ENCODE measurements at regions not wholly inside any gene's neighbourhood (a gene's known extent, or its start where the extent isn't known, plus 50 kb on each side); places are given as distances from the start of the nearest gene placed in this dataset.

GRCh38 chr11:19524171-19524671 is 188.4 kb upstream of the NAV2 start:
- no peak for DNase-seq
- intact Hi-C loops (cut with micrococcal nuclease): no loop called here
- Mint-ChIP-seq H3K27ac (no peak overlapping the region), H3K36me3 (ENCODE audit: low read depth) (no peaks in the 10 kb centered on the region), H3K27me3 (peaks cover 3% of the 10 kb centered on the region), H3K4me3 (no peak overlapping the region), H3K4me1 (no peaks in the 10 kb centered on the region), H3K9me3 (no peaks in the 10 kb centered on the region)

GRCh38 chr11:19520681-19521080 is 192.0 kb upstream of the NAV2 start:
- no peaks in the 10 kb centered on the region for H3K36me3 Mint-ChIP-seq (ENCODE audit: low read depth)
- no peaks in the 10 kb centered on the region for H3K27me3 Mint-ChIP-seq
- no peaks in the 10 kb centered on the region for H3K4me1 Mint-ChIP-seq

GRCh38 chr11:19519912-19520641 is 192.6 kb upstream of the NAV2 start:
- intact Hi-C loops (cut with micrococcal nuclease): no loop called here
- H3K4me3 Mint-ChIP-seq: no peak overlapping the region
- no peaks in the 10 kb centered on the region for H3K27me3 Mint-ChIP-seq
- no peaks in the 10 kb centered on the region for H3K4me1 Mint-ChIP-seq
- H3K36me3 Mint-ChIP-seq (ENCODE audit: low read depth): no peaks in the 10 kb centered on the region
- H3K9me3 Mint-ChIP-seq: no peaks in the 10 kb centered on the region
- DNase-seq: no peak
- H3K27ac Mint-ChIP-seq: no peak overlapping the region

More at GRCh38 chr11:19520681-19521080, 192.0 kb upstream of the NAV2 start:
- no peak for DNase-seq
- intact Hi-C loops (cut with micrococcal nuclease): no loop called here
- Mint-ChIP-seq H3K27ac (no peak overlapping the region), H3K9me3 (no peaks in the 10 kb centered on the region), H3K4me3 (no peak overlapping the region)

GRCh38 chr11:19519353-19519752 is 193.3 kb upstream of the NAV2 start:
- Mint-ChIP-seq H3K4me1 (no peaks in the 10 kb centered on the region), H3K27ac (no peak overlapping the region), H3K9me3 (no peaks in the 10 kb centered on the region), H3K27me3 (no peaks in the 10 kb centered on the region), H3K36me3 (ENCODE audit: low read depth) (no peaks in the 10 kb centered on the region), H3K4me3 (no peak overlapping the region)
- no peak for DNase-seq
- intact Hi-C loops (cut with micrococcal nuclease): no loop called here

- no peak overlapping the region for H3K4me3 Mint-ChIP-seq
- no peak overlapping the region for H3K27ac Mint-ChIP-seq
- no peak for DNase-seq
- H3K36me3 Mint-ChIP-seq (ENCODE audit: low read depth): no peaks in the 10 kb centered on the region
- intact Hi-C loops (cut with micrococcal nuclease): no loop called here
- no peaks in the 10 kb centered on the region for H3K9me3 Mint-ChIP-seq
- H3K27me3 Mint-ChIP-seq: peaks cover 4% of the 10 kb centered on the region
- no peaks in the 10 kb centered on the region for H3K4me1 Mint-ChIP-seq
Measured at GRCh38 chr11:19513253-19513652, 199.4 kb upstream of the NAV2 start.

GRCh38 chr11:19512618-19513017 is 200.0 kb upstream of the NAV2 start:
- DNase-seq: no peak
- Mint-ChIP-seq H3K9me3 (no peaks in the 10 kb centered on the region), H3K4me3 (no peak overlapping the region), H3K27ac (no peak overlapping the region), H3K27me3 (peaks cover 4% of the 10 kb centered on the region), H3K36me3 (ENCODE audit: low read depth) (no peaks in the 10 kb centered on the region), H3K4me1 (no peaks in the 10 kb centered on the region)
- intact Hi-C loops (cut with micrococcal nuclease): no loop called here

- Mint-ChIP-seq H3K9me3 (no peaks in the 10 kb centered on the region), H3K4me1 (no peaks in the 10 kb centered on the region), H3K36me3 (ENCODE audit: low read depth) (no peaks in the 10 kb centered on the region), H3K27me3 (peaks cover 4% of the 10 kb centered on the region), H3K27ac (no peak overlapping the region), H3K4me3 (no peak overlapping the region)
- intact Hi-C loops (cut with micrococcal nuclease): no loop called here
- DNase-seq: no peak
Measured at GRCh38 chr11:19511413-19512183, 201.0 kb upstream of the NAV2 start.

- intact Hi-C loops (cut with micrococcal nuclease): no loop called here
- H3K36me3 Mint-ChIP-seq (ENCODE audit: low read depth): no peaks in the 10 kb centered on the region
- no peaks in the 10 kb centered on the region for H3K4me1 Mint-ChIP-seq
- no peak overlapping the region for H3K27ac Mint-ChIP-seq
- H3K27me3 Mint-ChIP-seq: peaks cover 4% of the 10 kb centered on the region
- no peaks in the 10 kb centered on the region for H3K9me3 Mint-ChIP-seq
- no peak for DNase-seq
- H3K4me3 Mint-ChIP-seq: no peak overlapping the region
Measured at GRCh38 chr11:19511066-19511412, 201.6 kb upstream of the NAV2 start.

- intact Hi-C loops (cut with micrococcal nuclease): no loop called here
- no peaks in the 10 kb centered on the region for H3K9me3 Mint-ChIP-seq
- no peak for DNase-seq
- H3K4me3 Mint-ChIP-seq: no peak overlapping the region
- no peaks in the 10 kb centered on the region for H3K36me3 Mint-ChIP-seq (ENCODE audit: low read depth)
- H3K27ac Mint-ChIP-seq: no peak overlapping the region
- H3K4me1 Mint-ChIP-seq: no peaks in the 10 kb centered on the region
- peaks cover 4% of the 10 kb centered on the region for H3K27me3 Mint-ChIP-seq
Measured at GRCh38 chr11:19510468-19510867, 202.2 kb upstream of the NAV2 start.

- intact Hi-C loops (cut with micrococcal nuclease): no loop called here
- H3K4me3 Mint-ChIP-seq: no peak overlapping the region
- H3K36me3 Mint-ChIP-seq (ENCODE audit: low read depth): no peaks in the 10 kb centered on the region
- H3K9me3 Mint-ChIP-seq: no peaks in the 10 kb centered on the region
- no peaks in the 10 kb centered on the region for H3K4me1 Mint-ChIP-seq
- DNase-seq: no peak
- peaks cover 4% of the 10 kb centered on the region for H3K27me3 Mint-ChIP-seq
- no peak overlapping the region for H3K27ac Mint-ChIP-seq
Measured at GRCh38 chr11:19509215-19509614, 203.4 kb upstream of the NAV2 start.

- intact Hi-C loops (cut with micrococcal nuclease): no loop called here
- Mint-ChIP-seq H3K9me3 (no peaks in the 10 kb centered on the region), H3K36me3 (ENCODE audit: low read depth) (no peaks in the 10 kb centered on the region), H3K27me3 (peaks cover 4% of the 10 kb centered on the region), H3K4me1 (no peaks in the 10 kb centered on the region), H3K27ac (no peak overlapping the region), H3K4me3 (no peak overlapping the region)
- DNase-seq: no peak
Measured at GRCh38 chr11:19508165-19508564, 204.5 kb upstream of the NAV2 start.

- Mint-ChIP-seq H3K27me3 (peaks cover 4% of the 10 kb centered on the region), H3K4me1 (no peaks in the 10 kb centered on the region), H3K36me3 (ENCODE audit: low read depth) (no peaks in the 10 kb centered on the region), H3K27ac (no peak overlapping the region), H3K9me3 (no peaks in the 10 kb centered on the region), H3K4me3 (no peak overlapping the region)
- DNase-seq: no peak
- intact Hi-C loops (cut with micrococcal nuclease): no loop called here
Measured at GRCh38 chr11:19506816-19507486, 205.7 kb upstream of the NAV2 start.

- Mint-ChIP-seq H3K9me3 (no peaks in the 10 kb centered on the region), H3K36me3 (ENCODE audit: low read depth) (no peaks in the 10 kb centered on the region), H3K4me1 (no peaks in the 10 kb centered on the region), H3K27me3 (no peaks in the 10 kb centered on the region), H3K27ac (no peak overlapping the region), H3K4me3 (no peak overlapping the region)
- intact Hi-C loops (cut with micrococcal nuclease): no loop called here
- no peak for DNase-seq
Measured at GRCh38 chr11:19502691-19503253, 209.9 kb upstream of the NAV2 start.

GRCh38 chr11:19501631-19502030 is 211.0 kb upstream of the NAV2 start:
- Mint-ChIP-seq H3K36me3 (ENCODE audit: low read depth) (no peaks in the 10 kb centered on the region), H3K9me3 (no peaks in the 10 kb centered on the region), H3K27me3 (no peaks in the 10 kb centered on the region), H3K4me1 (no peaks in the 10 kb centered on the region), H3K27ac (no peak overlapping the region), H3K4me3 (no peak overlapping the region)
- no peak for DNase-seq
- intact Hi-C loops (cut with micrococcal nuclease): no loop called here
